ENCODE measurements at regions not wholly inside any gene's neighbourhood (a gene's known extent, or its start where the extent isn't known, plus 50 kb on each side); places are given as distances from the start of the nearest gene placed in this dataset.

- no peak for DNase-seq
Observed at GRCh38 chr1:14055442-14056223, 355.6 kb downstream of the PRDM2 start.

GRCh38 chr1:14057640-14058039 is 357.7 kb downstream of the PRDM2 start:
- DNase-seq = no peak

- no peak for DNase-seq
Observed at GRCh38 chr1:14061204-14061603, 361.2 kb downstream of the PRDM2 start.

GRCh38 chr1:14061722-14062121 is 361.7 kb downstream of the PRDM2 start:
- no peak for DNase-seq

GRCh38 chr1:14062669-14063068 is 362.7 kb downstream of the PRDM2 start:
- DNase-seq = no peak

GRCh38 chr1:14064649-14065442 is 364.9 kb downstream of the PRDM2 start:
- no peak for DNase-seq

- no peak for DNase-seq
Observed at GRCh38 chr1:14065486-14065885, 365.5 kb downstream of the PRDM2 start.

- no peak for DNase-seq
Observed at GRCh38 chr1:14067036-14067435, 367.0 kb downstream of the PRDM2 start.

GRCh38 chr1:14067711-14068110 is 367.7 kb downstream of the PRDM2 start:
- DNase-seq = no peak

- no peak for DNase-seq
Observed at GRCh38 chr1:14071581-14071980, 371.6 kb downstream of the PRDM2 start.

- DNase-seq = no peak
Observed at GRCh38 chr1:14080653-14081052, 380.7 kb downstream of the PRDM2 start.

- no peak for DNase-seq
Observed at GRCh38 chr1:14082331-14082730, 382.3 kb downstream of the PRDM2 start.

GRCh38 chr1:14083277-14083676 is 383.3 kb downstream of the PRDM2 start:
- DNase-seq = no peak

GRCh38 chr1:14083706-14084105 is 383.7 kb downstream of the PRDM2 start:
- no peak for DNase-seq

GRCh38 chr1:14090062-14090461 is 390.1 kb downstream of the PRDM2 start:
- DNase-seq = no peak

- DNase-seq = no peak
Observed at GRCh38 chr1:14090531-14090930, 390.5 kb downstream of the PRDM2 start.

GRCh38 chr1:14094611-14095400 is 394.8 kb downstream of the PRDM2 start:
- no peak for DNase-seq

- no peak for DNase-seq
Observed at GRCh38 chr1:14098294-14098913, 398.4 kb downstream of the PRDM2 start.

GRCh38 chr1:14100444-14100843 is 400.5 kb downstream of the PRDM2 start:
- DNase-seq = no peak

- DNase-seq = no peak
Observed at GRCh38 chr1:14100919-14101318, 400.9 kb downstream of the PRDM2 start.

GRCh38 chr1:14102180-14102579 is 402.2 kb downstream of the PRDM2 start:
- no peak for DNase-seq

GRCh38 chr1:14103878-14104430 is 404.0 kb downstream of the PRDM2 start:
- no peak for DNase-seq

GRCh38 chr1:14106126-14106525 is 406.1 kb downstream of the PRDM2 start:
- no peak for DNase-seq

Measured in CD4-positive, alpha-beta T cell treated with Interleukin-12 subunit alpha and Interleukin-12 subunit beta, for 1 hour (primary cell).